Osteoblast (primary cell): ENCODE measurements at regions not wholly inside any gene's neighbourhood (a gene's known extent, or its start where the extent isn't known, plus 50 kb on each side); places are given as distances from the start of the nearest gene placed in this dataset.

ENCODE experiments used
- DNase-seq: peaks from one replicate; pipeline ENCODE4 v3.0.0; 2011; ENCODE audit warnings: low spot score, mixed read lengths; ENCODE audit not compliant: insufficient read length; ENCODE audit errors: missing footprints
- H2AFZ ChIP-seq: 2 replicates; pipeline ENCODE4 v1.6.0; 2011; ENCODE audit warnings: mild to moderate bottlenecking, low read length
- H3K27ac ChIP-seq: 2 replicates; pipeline ENCODE4 v1.5.1; 2011; ENCODE audit warnings: mild to moderate bottlenecking, low read depth, low read length, moderate library complexity
- H3K27me3 ChIP-seq: 2 replicates; pipeline ENCODE4 v1.6.0; 2012; ENCODE audit warnings: mild to moderate bottlenecking, control low read depth, inconsistent platforms, low read length, moderate library complexity; ENCODE audit not compliant: insufficient read depth
- H3K36me3 ChIP-seq: 2 replicates; pipeline ENCODE4 v1.5.1; 2011; ENCODE audit warnings: mild to moderate bottlenecking, low read length, control low read depth, moderate library complexity; ENCODE audit not compliant: insufficient read depth
- H3K4me1 ChIP-seq: 2 replicates; pipeline ENCODE4 v1.5.1; 2011; ENCODE audit warnings: mild to moderate bottlenecking, low read length, control low read depth, moderate library complexity; ENCODE audit not compliant: insufficient read depth
- H3K4me2 ChIP-seq: 2 replicates; pipeline ENCODE4 v1.6.0; 2011; ENCODE audit warnings: mild to moderate bottlenecking, low read length; ENCODE audit not compliant: insufficient read depth
- H3K4me3 ChIP-seq: fragments of 200-600 bp; sonication (generic); 3 replicates; pipeline ENCODE4 v1.5.1; 2012; ENCODE audit warnings: mild to moderate bottlenecking, low read length, inconsistent platforms; ENCODE audit not compliant: insufficient read depth
- H3K79me2 ChIP-seq: 2 replicates; pipeline ENCODE4 v1.6.0; 2012; ENCODE audit warnings: mild to moderate bottlenecking, low read length, control low read depth, inconsistent platforms; ENCODE audit not compliant: insufficient read depth
- H3K9me3 ChIP-seq: 2 replicates; pipeline ENCODE4 v1.5.1; 2011; ENCODE audit warnings: low read depth, low read length, control low read depth
- H4K20me1 ChIP-seq: 2 replicates; pipeline ENCODE4 v1.6.0; 2012; ENCODE audit warnings: mild to moderate bottlenecking, low read length, control low read depth; ENCODE audit not compliant: insufficient read depth
- TF ChIP-seq, protein P1 (sequence below): IDR thresholded peaks from 2 replicates; pipeline ENCODE4 v1.5.1; 2011; ENCODE audit warnings: mild to moderate bottlenecking, low read depth, low read length, moderate library complexity; ENCODE audit errors: extremely low read depth

DNA sequence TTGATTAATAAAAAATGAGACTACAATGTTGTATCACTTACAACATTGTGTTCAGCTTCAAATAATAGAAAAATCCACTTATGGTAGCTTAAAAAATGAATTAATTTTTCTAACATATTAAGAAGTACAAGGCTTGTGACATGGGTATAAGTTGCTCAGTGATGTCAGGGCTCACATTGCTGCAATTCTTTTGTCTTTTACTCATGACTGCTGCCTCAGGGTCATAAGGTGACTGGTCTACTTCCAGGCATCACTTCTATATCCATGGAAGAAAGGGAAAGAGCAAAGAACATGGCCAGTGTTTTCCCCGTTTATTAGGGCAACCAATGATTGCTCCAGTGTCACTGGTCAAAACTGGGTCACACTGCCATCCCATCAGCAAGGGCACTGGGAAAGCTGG lies 295.3 kb downstream of the MAP2K4 start:
- TF ChIP-seq, protein P1, sequence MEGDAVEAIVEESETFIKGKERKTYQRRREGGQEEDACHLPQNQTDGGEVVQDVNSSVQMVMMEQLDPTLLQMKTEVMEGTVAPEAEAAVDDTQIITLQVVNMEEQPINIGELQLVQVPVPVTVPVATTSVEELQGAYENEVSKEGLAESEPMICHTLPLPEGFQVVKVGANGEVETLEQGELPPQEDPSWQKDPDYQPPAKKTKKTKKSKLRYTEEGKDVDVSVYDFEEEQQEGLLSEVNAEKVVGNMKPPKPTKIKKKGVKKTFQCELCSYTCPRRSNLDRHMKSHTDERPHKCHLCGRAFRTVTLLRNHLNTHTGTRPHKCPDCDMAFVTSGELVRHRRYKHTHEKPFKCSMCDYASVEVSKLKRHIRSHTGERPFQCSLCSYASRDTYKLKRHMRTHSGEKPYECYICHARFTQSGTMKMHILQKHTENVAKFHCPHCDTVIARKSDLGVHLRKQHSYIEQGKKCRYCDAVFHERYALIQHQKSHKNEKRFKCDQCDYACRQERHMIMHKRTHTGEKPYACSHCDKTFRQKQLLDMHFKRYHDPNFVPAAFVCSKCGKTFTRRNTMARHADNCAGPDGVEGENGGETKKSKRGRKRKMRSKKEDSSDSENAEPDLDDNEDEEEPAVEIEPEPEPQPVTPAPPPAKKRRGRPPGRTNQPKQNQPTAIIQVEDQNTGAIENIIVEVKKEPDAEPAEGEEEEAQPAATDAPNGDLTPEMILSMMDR, result no peak
- Histone ChIP-seq H3K4me2 (no peak overlapping the region), H3K27ac (no peak overlapping the region), H3K79me2 (no peaks in the 10 kb centered on the region), H3K4me1 (no peaks in the 10 kb centered on the region), H3K36me3 (no peaks in the 10 kb centered on the region), H3K4me3 (no peak overlapping the region), H3K27me3 (no peaks in the 10 kb centered on the region), H4K20me1 (no peaks in the 10 kb centered on the region), H3K9me3 (no peaks in the 10 kb centered on the region), H2AFZ (no peak overlapping the region)
- no peak for DNase-seq

DNA sequence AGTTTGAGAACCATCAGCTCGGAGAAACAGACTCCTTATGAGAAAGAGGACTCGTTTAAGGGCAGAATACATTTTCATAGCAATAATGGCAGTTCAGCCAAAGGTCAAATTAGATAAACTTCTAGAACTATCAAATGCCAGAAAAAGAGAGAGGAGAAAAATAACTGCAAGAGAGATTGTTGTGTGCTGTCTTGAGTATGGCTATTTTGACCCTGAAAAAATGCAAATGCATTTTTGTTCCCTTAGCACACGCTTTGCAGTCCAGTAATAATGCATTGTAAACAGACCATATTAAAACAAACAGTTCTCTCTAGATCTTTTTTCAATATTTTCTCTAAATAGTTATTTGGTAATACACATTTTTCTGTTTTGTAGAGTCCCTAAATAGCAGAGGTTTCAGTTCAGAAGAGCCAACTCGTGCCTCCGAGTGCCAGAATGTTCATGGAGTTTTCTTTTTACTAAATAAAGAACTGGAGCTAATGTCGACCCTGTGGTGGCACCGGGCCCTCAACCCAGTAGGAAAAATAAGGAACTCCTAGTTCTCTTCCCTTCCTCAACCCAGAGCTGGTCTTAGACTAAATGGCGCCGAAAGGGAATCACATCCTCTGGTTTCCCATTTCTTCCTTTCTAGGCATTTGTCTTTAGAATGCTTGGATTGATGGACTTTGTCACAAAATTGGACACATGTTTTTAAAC lies 298.0 kb downstream of the MAP2K4 start:
- no peaks in the 10 kb centered on the region for H3K4me1 ChIP-seq
- H3K79me2 ChIP-seq, result no peaks in the 10 kb centered on the region
- H4K20me1 ChIP-seq, result no peaks in the 10 kb centered on the region
- H2AFZ ChIP-seq, result no peak overlapping the region
- DNase-seq, result no peak
- H3K4me3 ChIP-seq, result no peak overlapping the region
- no peak overlapping the region for H3K27ac ChIP-seq
- no peak overlapping the region for H3K4me2 ChIP-seq
- H3K36me3 ChIP-seq, result no peaks in the 10 kb centered on the region
- H3K27me3 ChIP-seq, result no peaks in the 10 kb centered on the region
- TF ChIP-seq, protein P1, result no peak
- H3K9me3 ChIP-seq, result no peaks in the 10 kb centered on the region

DNA sequence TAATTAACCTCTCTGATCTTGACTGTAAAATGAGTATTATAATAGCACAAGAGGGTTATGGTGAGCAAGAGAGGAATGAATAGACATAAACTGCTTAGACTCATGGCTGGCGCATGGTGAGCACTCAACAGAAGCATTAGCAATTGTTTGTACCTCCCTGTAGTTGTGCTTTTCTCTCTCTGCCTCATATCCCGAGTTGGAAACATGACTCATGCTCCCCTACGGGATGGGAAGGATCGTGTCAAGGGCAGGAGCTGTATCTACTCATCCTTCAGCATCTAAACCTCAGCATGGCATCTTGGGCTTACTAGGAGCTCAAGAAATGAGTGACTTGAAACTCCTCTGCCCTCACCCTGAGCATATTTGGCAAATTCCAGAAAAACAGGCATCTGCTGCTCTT lies 299.6 kb downstream of the MAP2K4 start:
- Histone ChIP-seq H3K27ac (no peak overlapping the region), H2AFZ (no peak overlapping the region), H3K79me2 (no peaks in the 10 kb centered on the region), H3K4me3 (no peak overlapping the region), H3K36me3 (no peaks in the 10 kb centered on the region), H3K4me2 (no peak overlapping the region), H3K4me1 (no peaks in the 10 kb centered on the region), H3K27me3 (no peaks in the 10 kb centered on the region), H3K9me3 (no peaks in the 10 kb centered on the region), H4K20me1 (no peaks in the 10 kb centered on the region)
- TF ChIP-seq, protein P1, result no peak
- DNase-seq, result no peak

DNA sequence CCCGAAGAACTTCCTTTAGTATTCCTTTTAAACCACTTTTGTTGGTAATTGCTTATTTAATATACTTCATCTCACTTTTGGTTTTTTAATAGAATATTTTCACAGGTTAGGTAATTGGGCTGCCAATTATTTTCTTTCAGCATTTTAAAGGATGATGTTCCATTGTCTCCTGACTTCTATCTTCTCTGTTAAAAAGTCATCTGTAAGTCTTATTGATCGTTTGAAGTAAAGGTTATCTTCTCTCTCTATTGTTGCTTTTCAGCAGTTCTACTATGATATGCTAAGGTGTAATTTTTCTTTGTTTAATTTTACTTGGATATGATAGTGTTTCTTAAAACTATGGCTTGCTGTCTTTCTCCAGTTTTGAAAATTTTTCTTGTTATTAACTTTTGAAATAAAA lies 307.5 kb downstream of the MAP2K4 start:
- no peaks in the 10 kb centered on the region for H3K4me1 ChIP-seq
- H3K79me2 ChIP-seq, result no peaks in the 10 kb centered on the region
- no peak overlapping the region for H3K4me3 ChIP-seq
- H3K27ac ChIP-seq, result no peak overlapping the region
- no peak for DNase-seq
- no peak overlapping the region for H3K4me2 ChIP-seq
- no peak overlapping the region for H2AFZ ChIP-seq
- H4K20me1 ChIP-seq, result no peaks in the 10 kb centered on the region
- TF ChIP-seq, protein P1, result no peak
- H3K9me3 ChIP-seq, result no peaks in the 10 kb centered on the region
- no peaks in the 10 kb centered on the region for H3K36me3 ChIP-seq
- no peaks in the 10 kb centered on the region for H3K27me3 ChIP-seq
